HCT116 (cell line): ENCODE measurements at regions not wholly inside any gene's neighbourhood (a gene's known extent, or its start where the extent isn't known, plus 50 kb on each side); places are given as distances from the start of the nearest gene placed in this dataset.

Source experiments
- ATAC-seq: fragments of 200-7000 bp; cut with Tn5 transposase; 2 replicates; pipeline ENCODE4 v1.9.1; 2020; ENCODE audit warnings: mild to moderate bottlenecking, moderate library complexity
- BruUV-seq: library from RNA; stranded (reverse); fragments of 400-500 nt; replicated peaks from 2 replicates; lab custom pipeline; 2021; lab: Mats Ljungman, UMichigan
- CTCF ChIA-PET: fragments of 300-600 bp; sonication (Branson Sonifier 250); formaldehyde crosslinking; loops from one replicate; lab custom pipeline; 2021; ENCODE audit warnings: antibody characterized with exemption; lab: Charles Lee
- POLR2A ChIA-PET: fragments of 300-600, 350-600 bp; sonication (Branson Sonifier 250); formaldehyde crosslinking; loops from one replicate; lab custom pipeline; 2021; ENCODE audit warnings: antibody characterized with exemption; lab: Charles Lee
- RAD21 ChIA-PET, 2 experiments: fragments of 300-600 bp; sonication (Branson Sonifier 250); formaldehyde crosslinking; loops; one replicate each; lab custom pipeline; 2023; ENCODE audit warnings: low total read pairs in 2 of 2; ENCODE audit not compliant: uncharacterized antibody in 2 of 2, unreplicated experiment in 2 of 2, low non-redundant PET in 1 of 2; lab: Charles Lee
- DNase-seq: peaks from one replicate; pipeline ENCODE4 v3.0.0-alpha.2; 2010; ENCODE audit warnings: low read depth, low spot score
- H2AFZ ChIP-seq: fragments of 200-600 bp; shearing (Covaris generic), sonication (generic); 2 replicates; pipeline ENCODE4 v1.6.1; 2017; ENCODE audit warnings: low read depth, mixed run types, mixed read lengths, antibody characterized with exemption, low read length; ENCODE audit not compliant: poor library complexity, severe bottlenecking
- H3K27ac ChIP-seq: 2 replicates; pipeline ENCODE4 v1.5.1; 2012; ENCODE audit warnings: low read depth, low read length
- H3K27me3 ChIP-seq: fragments of 200-600 bp; sonication (generic); 2 replicates; pipeline ENCODE4 v1.6.1; 2016; ENCODE audit warnings: mixed run types, low read length, mixed read lengths; ENCODE audit not compliant: insufficient read depth
- H3K36me3 ChIP-seq, 2 experiments: fragments of 200-500 bp in 1 of 2; fragments of 200-600 bp in 1 of 2; sonication (Bioruptor generic) in 1 of 2; sonication (generic) in 1 of 2; 2 replicates each; pipeline versions ENCODE4 v1.5.1 to v1.6.1; 2014 to 2016; ENCODE audit warnings: low read length in 2 of 2, inconsistent platforms in 1 of 2, mixed read lengths in 1 of 2, mixed run types in 1 of 2; ENCODE audit not compliant: insufficient read depth in 2 of 2, control insufficient read depth in 1 of 2
- H3K4me1 ChIP-seq, 2 experiments: fragments of 200-600 bp in 1 of 2; sonication (generic) in 1 of 2; 2 replicates each; pipeline versions ENCODE4 v1.5.1 to v1.6.1; 2012 to 2017; ENCODE audit warnings: low read length in 2 of 2, inconsistent platforms in 1 of 2, mild to moderate bottlenecking in 1 of 2, mixed read lengths in 1 of 2, mixed run types in 1 of 2, moderate library complexity in 1 of 2; ENCODE audit not compliant: insufficient read depth in 2 of 2, control insufficient read depth in 1 of 2
- H3K4me2 ChIP-seq: fragments of 200-600 bp; sonication (generic); 2 replicates; pipeline ENCODE4 v1.6.1; 2017; ENCODE audit warnings: mixed run types, low read length, mixed read lengths
- H3K4me3 ChIP-seq, 2 experiments: fragments of 200-600 bp in 1 of 2; sonication (generic) in 1 of 2; replicated peaks in 1 of 2; 2 replicates each; pipeline ENCODE4 v1.5.1; 2011 to 2016; ENCODE audit warnings: low read length in 2 of 2, control low read depth in 1 of 2, low read depth in 1 of 2, mild to moderate bottlenecking in 1 of 2, mixed read lengths in 1 of 2, mixed run types in 1 of 2
- H3K79me2 ChIP-seq: fragments of 200-600 bp; sonication (generic); 2 replicates; pipeline ENCODE4 v1.6.1; 2017; ENCODE audit warnings: mild to moderate bottlenecking, mixed run types, low read length, moderate library complexity, mixed read lengths; ENCODE audit not compliant: insufficient read depth
- H3K9ac ChIP-seq: fragments of 200-600 bp; sonication (generic); 2 replicates; pipeline ENCODE4 v1.6.1; 2016; ENCODE audit warnings: low read length, mixed read lengths
- H3K9me2 ChIP-seq: fragments of 200-600 bp; sonication (generic), shearing (Covaris generic); 2 replicates; pipeline ENCODE4 v1.6.1; 2017; ENCODE audit warnings: mixed run types, mild to moderate bottlenecking, moderate library complexity; ENCODE audit not compliant: insufficient read depth
- H3K9me3 ChIP-seq, 2 experiments: fragments of 200-500 bp in 1 of 2; fragments of 200-600 bp in 1 of 2; sonication (Bioruptor generic) in 1 of 2; sonication (generic) in 1 of 2; 2 replicates each; pipeline ENCODE4 v1.6.1; 2014 to 2017; ENCODE audit warnings: low read length in 2 of 2, mixed read lengths in 2 of 2, inconsistent platforms in 1 of 2, low read depth in 1 of 2, mild to moderate bottlenecking in 1 of 2, mixed run types in 1 of 2, moderate library complexity in 1 of 2; ENCODE audit not compliant: control insufficient read depth in 1 of 2, insufficient read depth in 1 of 2
- H4K20me1 ChIP-seq: fragments of 200-600 bp; sonication (generic), shearing (Covaris generic); 2 replicates; pipeline ENCODE4 v1.6.1; 2017; ENCODE audit warnings: mixed run types, mild to moderate bottlenecking, moderate library complexity; ENCODE audit not compliant: insufficient read depth
- CBX3 ChIP-seq: IDR thresholded peaks from 2 replicates; pipeline ENCODE4 v1.6.1; 2012; ENCODE audit warnings: low read depth
- EGR1 ChIP-seq: IDR thresholded peaks from 2 replicates; pipeline ENCODE4 v1.6.1; 2012; ENCODE audit warnings: low read depth
- ELF1 ChIP-seq: IDR thresholded peaks from 2 replicates; pipeline ENCODE4 v1.6.1; 2012; ENCODE audit warnings: low read depth, borderline replicate concordance
- EZH2 ChIP-seq: fragments of 200-600 bp; sonication (generic); IDR thresholded peaks from 2 replicates; pipeline ENCODE4 v1.6.1; 2017; ENCODE audit warnings: antibody characterized with exemption, mixed run types
- EZH2phosphoT487 ChIP-seq: fragments of 200-600 bp; IDR thresholded peaks from 2 replicates; pipeline ENCODE4 v1.6.1; 2018; ENCODE audit warnings: antibody characterized with exemption, borderline replicate concordance
- JUND ChIP-seq: IDR thresholded peaks from 2 replicates; pipeline ENCODE4 v1.6.1; 2012
- MAX ChIP-seq: IDR thresholded peaks from 2 replicates; pipeline ENCODE4 v1.6.1; 2012
- SIN3A ChIP-seq: IDR thresholded peaks from 2 replicates; pipeline ENCODE4 v1.6.1; 2012; ENCODE audit warnings: low read depth
- TCF7L2 ChIP-seq: IDR thresholded peaks from 2 replicates; pipeline ENCODE4 v1.7.0; 2011; ENCODE audit warnings: borderline replicate concordance, inconsistent platforms; ENCODE audit not compliant: insufficient read depth, insufficient read length; ENCODE audit errors: extremely low read depth
- YY1 ChIP-seq: IDR thresholded peaks from 2 replicates; pipeline ENCODE4 v1.6.1; 2011; ENCODE audit warnings: low read length, low read depth, moderate library complexity, mild to moderate bottlenecking; ENCODE audit not compliant: insufficient replicate concordance; ENCODE audit errors: extremely low read depth
- ZBTB33 ChIP-seq: IDR thresholded peaks from 2 replicates; pipeline ENCODE4 v1.6.1; 2011; ENCODE audit warnings: mild to moderate bottlenecking, low read length, moderate library complexity; ENCODE audit not compliant: insufficient replicate concordance; ENCODE audit errors: extremely low read depth
- ZFX ChIP-seq: fragments of 450-650 bp; IDR thresholded peaks from 2 replicates; pipeline ENCODE4 v1.6.1; 2017
- intact Hi-C: fragments of 100-400 bp; cut with micrococcal nuclease; formaldehyde crosslinking; loops from 2 replicates; pipeline ENCODE4 v1.10.0; 2022

GRCh38 chr5:51027271-51027670 lies 356.0 kb upstream of the ISL1 start:
- ATAC-seq (no peak), DNase-seq (no peak)
- no peak overlapping the region for H2AFZ ChIP-seq
- no peaks in the 10 kb centered on the region for H3K79me2 ChIP-seq
- H3K9ac ChIP-seq: no peak overlapping the region
- RAD21 ChIA-PET: no interaction called here
- CTCF ChIA-PET: no interaction called here
- H3K4me3 ChIP-seq: no peak overlapping the region
- H3K9me2 ChIP-seq: no peaks in the 10 kb centered on the region
- TF ChIP-seq ZBTB33: no peak
- TF ChIP-seq ZFX: no peak
- TF ChIP-seq MAX: no peak
- TF ChIP-seq YY1: no peak
- no peak for TF ChIP-seq EZH2phosphoT487
- H3K27me3 ChIP-seq: no peaks in the 10 kb centered on the region
- H3K4me2 ChIP-seq: no peak overlapping the region
- POLR2A ChIA-PET: no interaction called here
- H3K4me1 ChIP-seq: no peaks in the 10 kb centered on the region
- no peak overlapping the region for H3K27ac ChIP-seq
- intact Hi-C loops: no loop called here
- BruUV-seq: no TSS peak
- no peaks in the 10 kb centered on the region for H3K36me3 ChIP-seq
- peaks cover 0 to 3% of the 10 kb centered on the region in 2 experiments; a peak in 1 of 4 replicates for H3K9me3 ChIP-seq
- no peaks in the 10 kb centered on the region for H4K20me1 ChIP-seq

- DNase-seq (no peak), ATAC-seq (no peak)
- no peaks in the 10 kb centered on the region for H3K4me1 ChIP-seq
- no peak overlapping the region for H3K4me2 ChIP-seq
- H3K79me2 ChIP-seq: no peaks in the 10 kb centered on the region
- no peaks in the 10 kb centered on the region for H3K27me3 ChIP-seq
- intact Hi-C loops: no loop called here
- no peak overlapping the region for H3K27ac ChIP-seq
- no peaks in the 10 kb centered on the region for H3K9me2 ChIP-seq
- H3K4me3 ChIP-seq: no peak overlapping the region
- ChIA-PET POLR2A (no interaction called here), CTCF (no interaction called here), RAD21 (no interaction called here)
- BruUV-seq: no TSS peak
- H3K9me3 ChIP-seq: peaks cover 0 to 3% of the 10 kb centered on the region in 2 experiments; a peak in 1 of 4 replicates
- TF ChIP-seq EZH2: no peak
- TF ChIP-seq CBX3: no peak
- no peak for TF ChIP-seq ELF1
- no peak for TF ChIP-seq SIN3A
- no peak for TF ChIP-seq JUND
- TF ChIP-seq TCF7L2: no peak
- no peak for TF ChIP-seq EGR1
- H4K20me1 ChIP-seq: no peaks in the 10 kb centered on the region
- H3K9ac ChIP-seq: no peak overlapping the region
- no peak overlapping the region for H2AFZ ChIP-seq
- H3K36me3 ChIP-seq: no peaks in the 10 kb centered on the region
These were observed 354.9 kb upstream of the ISL1 start for GRCh38 chr5:51028394-51028793.
